IPS-NIHi11 (cell line): ENCODE measurements at regions not wholly inside any gene's neighbourhood (a gene's known extent, or its start where the extent isn't known, plus 50 kb on each side); places are given as distances from the start of the nearest gene placed in this dataset.
A peak's percentile ranks its signal among the peaks of the same experiment; 100 is the strongest.
"Not testable (repeated sequence)": the region's sequence is repeated elsewhere in the genome, so short reads cannot be mapped to it uniquely, and the experiment has no call there.

Experiments used
- DNase-seq: peaks from one replicate; pipeline ENCODE4 v3.0.0; 2012; ENCODE audit warnings: mixed read lengths, low spot score

DNA sequence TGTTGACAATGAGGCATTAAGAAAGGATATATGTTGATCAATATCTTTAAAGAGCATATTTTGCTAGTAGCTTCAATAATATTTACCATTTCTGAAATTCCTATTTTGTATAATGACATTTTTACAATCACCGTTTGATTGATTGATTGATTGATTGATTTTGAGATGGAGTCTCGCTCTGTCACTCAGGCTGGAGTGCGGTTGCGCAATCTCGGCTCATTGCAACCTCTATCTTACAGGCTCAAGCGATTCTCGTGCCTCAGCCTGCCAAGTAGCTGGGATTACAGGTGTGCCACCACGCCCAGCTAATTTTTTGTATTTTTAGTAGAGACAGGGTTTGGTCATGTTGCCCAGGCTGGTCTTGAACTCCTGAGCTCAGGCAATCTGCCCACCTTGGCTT, 150.9 kb upstream of the TEX13D start:
- DNase-seq, result not testable (repeated sequence)

GRCh38 chrX:124190440-124190839, 142.0 kb upstream of the TEX13D start:
- no peak for DNase-seq

- no peak for DNase-seq
Observed at GRCh38 chrX:124194199-124194598, 138.3 kb upstream of the TEX13D start.

DNA sequence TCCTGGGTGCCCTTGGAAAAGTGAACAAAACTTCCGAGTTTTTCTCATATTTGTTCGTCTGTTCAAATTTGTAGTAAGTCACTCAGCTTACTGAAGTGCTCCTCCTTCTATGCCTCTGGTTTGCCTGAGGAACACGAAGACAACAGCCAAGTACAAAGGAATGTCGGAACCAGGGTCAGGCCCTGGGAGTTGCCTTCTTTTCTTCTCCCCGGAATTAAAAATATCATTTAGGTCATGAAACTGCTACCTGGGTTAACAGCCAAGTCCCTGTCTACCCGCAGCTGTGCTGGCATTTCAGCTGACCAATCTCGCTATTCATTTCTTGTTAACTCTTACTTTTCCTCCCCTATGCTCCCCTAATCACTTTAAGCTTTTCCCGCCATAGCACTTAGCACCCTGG, 137.6 kb upstream of the TEX13D start:
- no peak for DNase-seq

- no peak for DNase-seq
Observed at GRCh38 chrX:124203311-124203710, 129.1 kb upstream of the TEX13D start.

- no peak for DNase-seq
Observed at GRCh38 chrX:124208660-124209059, 123.8 kb upstream of the TEX13D start.

- no peak for DNase-seq
Observed at GRCh38 chrX:124209792-124210576, 122.5 kb upstream of the TEX13D start.

- DNase-seq, result peak; percentile 30
Observed at GRCh38 chrX:124211312-124211942, 121.0 kb upstream of the TEX13D start.

- no peak for DNase-seq
Observed at GRCh38 chrX:124212622-124213021, 119.8 kb upstream of the TEX13D start.

DNA sequence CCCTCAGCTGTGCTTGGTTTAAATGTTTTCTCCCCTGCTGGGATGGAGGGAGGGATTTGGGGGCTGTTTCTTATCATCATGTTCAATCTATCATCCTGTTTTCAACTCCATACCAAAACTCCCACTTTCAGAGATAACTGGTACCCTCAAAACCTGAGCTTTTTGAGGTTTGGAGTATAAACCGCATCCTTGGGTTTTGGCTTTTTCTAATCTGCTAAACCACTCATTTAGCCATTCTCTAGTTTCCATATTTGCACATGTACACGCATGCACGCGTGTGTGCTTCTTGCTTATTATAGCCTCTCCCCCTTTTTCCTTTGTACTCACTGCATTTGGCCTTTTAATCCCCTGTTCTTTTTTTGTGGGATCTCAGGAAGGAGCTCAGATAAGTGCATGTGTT, 116.7 kb upstream of the TEX13D start:
- DNase-seq, result no peak

- DNase-seq, result peak; percentile 45
Observed at GRCh38 chrX:124216396-124217115, 115.9 kb upstream of the TEX13D start.

DNA sequence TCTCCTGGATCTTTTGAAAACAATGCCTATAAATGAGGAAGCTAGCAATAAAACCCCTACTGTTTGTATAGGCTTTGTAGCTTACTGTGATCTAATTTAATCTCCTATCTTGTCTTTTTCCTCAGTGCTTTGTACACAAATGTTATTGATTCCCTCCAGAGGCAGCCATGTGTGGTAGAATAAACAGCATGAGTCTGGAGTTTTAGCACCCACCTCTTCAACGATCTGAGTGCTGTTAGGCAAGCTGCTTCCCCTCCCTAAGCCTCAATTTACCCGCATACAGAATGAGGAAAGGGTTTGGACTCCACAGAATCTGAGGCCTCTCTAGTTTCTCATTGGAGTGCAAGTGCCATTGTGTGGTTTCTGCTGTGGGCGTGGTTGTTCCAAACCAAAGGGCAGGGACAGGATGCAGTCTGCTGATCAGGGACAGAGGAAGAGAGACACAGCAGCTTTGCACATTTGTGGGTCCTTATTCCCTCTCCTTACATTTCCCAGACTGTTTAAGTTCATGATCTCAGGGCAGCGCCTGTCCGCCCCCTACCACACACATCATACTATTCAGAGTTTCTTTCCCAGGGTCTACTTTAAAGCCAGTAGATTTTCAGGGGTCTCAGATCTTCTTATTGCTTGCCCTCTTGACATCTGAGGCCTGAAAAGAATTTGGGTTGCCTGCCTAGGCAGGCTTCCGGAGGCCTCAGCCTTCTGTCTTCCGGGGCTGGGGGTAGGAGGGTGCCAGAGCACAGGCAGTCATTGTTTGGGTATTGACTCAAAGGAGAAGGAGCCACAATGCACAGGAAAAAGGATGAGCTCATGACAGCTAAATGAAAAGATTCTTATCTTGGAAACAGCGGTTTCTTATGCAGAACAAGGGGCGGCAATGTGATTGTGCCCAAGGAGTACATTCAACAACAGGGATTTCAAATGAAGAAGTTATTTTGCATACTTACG, 114.9 kb upstream of the TEX13D start:
- DNase-seq, result peak; percentile 17

DNA sequence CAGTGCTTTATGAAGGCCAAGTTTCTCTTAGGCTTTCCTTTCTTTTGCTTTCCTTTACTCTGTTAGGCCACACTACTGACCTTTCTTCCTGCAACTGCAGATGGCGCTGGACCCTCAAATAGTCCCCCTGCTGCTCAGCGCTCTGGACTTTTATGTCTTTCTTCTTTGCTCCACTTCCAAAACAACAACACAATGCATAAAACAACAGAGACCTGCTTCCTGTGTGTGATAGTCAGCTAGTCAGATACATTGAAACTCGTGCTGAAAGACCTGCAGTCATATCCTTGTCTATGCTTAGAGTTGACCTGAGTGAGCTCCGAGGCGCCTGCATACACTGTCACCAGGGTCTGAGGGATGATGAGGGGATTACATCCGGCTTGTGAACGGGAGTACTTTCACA, 108.9 kb upstream of the TEX13D start:
- no peak for DNase-seq

DNA sequence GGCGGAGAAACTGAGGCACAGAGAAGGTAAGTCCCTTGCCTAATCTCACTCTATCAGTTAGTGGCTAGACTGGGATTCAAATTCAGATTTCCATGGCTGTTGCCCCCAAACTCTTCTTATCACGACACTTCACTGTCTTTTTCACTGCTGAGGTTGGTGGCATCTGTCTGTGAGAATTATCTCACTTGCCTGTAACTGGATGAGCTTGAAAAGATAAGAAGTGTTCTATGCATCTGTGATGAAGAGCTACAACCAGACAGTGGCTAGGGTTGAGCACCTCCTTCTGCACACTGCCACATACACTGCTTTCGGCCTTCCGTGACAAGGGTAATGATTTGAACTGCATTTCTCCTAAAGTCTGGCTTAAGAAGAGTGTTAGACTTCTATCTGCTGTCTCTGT, 107.9 kb upstream of the TEX13D start:
- no peak for DNase-seq

DNA sequence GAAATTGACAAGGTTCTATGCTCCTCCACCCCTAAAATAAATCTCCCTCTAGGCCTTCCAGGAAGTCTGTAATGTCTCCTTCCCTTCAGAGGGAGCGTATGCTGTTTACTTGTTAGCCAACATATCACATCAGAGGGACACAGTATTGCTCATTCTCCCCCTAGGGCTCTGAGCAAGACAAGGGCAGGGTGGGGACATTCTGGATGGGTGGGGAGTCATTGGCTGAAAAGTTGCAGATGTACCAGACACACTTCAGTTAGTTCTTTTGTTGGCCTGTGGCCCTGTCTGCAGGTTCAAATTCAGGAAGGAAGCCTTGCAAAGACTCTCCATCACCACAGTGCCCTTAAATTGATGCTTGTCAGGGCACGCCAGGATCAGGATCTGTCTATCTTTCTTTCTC, 106.3 kb upstream of the TEX13D start:
- no peak for DNase-seq

DNA sequence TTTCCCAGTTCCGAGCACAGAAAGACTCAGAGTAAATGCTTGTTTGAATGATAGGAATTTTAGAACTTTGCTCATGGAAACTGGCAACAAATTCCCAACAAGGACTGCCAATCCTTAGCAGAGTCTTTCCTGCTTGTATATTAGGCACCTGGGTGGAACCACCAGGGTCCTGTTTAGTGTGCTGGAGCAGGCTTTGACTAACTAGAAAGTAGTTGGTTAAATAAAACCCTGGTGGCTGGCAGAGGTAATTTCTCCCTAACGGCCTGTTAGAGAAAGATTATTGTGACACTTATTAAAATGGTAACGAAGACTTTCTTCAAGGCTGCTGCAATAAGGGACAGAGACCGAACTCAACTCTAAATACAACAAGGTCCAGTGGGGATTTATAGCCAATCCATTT, 103.6 kb upstream of the TEX13D start:
- DNase-seq, result no peak

GRCh38 chrX:124229374-124229773, 103.1 kb upstream of the TEX13D start:
- DNase-seq, result no peak

DNA sequence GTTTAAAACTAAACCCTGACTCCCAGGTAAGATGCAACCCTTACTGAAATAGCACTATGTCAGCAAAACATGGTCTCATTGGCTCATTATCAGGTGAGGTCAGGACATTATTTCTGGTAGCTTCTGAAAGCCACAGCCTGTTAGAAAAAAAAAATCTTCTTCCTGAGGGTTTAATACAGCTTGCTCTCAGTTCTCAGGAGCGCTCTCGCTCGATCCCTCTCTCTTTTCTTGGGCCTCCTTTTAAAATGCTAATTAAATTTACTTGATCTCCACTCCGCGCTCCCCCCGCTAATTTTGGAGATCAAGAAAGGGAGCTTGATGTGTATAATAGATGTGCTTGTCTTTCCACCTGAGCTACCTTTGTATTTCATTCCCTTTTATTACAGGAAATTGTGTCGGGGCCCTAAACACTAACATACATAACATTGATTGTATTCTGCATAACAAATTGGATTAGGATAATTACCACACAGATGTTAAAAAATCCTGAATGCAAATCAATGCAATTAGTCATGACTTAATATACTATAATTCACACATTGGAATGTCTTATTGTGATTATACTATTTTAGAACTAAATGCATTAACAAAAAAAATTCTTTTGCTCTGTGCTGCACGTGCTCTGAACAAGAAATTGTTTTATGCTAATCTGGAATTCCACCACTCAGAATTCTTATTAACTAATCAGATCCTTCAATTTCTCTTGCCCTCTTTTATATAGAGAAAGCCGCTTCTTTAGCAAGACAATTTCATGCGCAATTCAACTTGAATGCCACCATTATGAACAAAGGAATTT, 101.6 kb upstream of the TEX13D start:
- DNase-seq, result no peak

DNA sequence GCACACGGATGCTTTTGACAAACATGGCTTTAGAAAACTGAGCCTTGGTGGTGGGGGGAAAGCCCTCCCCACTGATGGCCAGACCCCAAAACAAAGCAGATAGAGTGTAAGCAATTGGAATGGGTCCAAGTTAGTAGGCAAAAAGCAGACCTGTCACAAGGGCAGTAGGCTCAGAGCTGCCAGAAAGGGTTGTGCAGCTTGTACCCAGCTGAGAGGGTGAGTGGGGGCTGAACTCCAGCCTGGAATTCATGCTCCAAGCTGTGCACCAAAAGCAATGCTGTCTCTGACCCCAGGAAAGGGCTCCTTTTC, 101.1 kb upstream of the TEX13D start:
- no peak for DNase-seq

GRCh38 chrX:124232523-124233201, 99.8 kb upstream of the TEX13D start:
- no peak for DNase-seq

- DNase-seq, result no peak
Observed at GRCh38 chrX:124234348-124234747, 98.1 kb upstream of the TEX13D start.
